Urothelium cell line (cell line): ENCODE measurements at regions not wholly inside any gene's neighbourhood (a gene's known extent, or its start where the extent isn't known, plus 50 kb on each side); places are given as distances from the start of the nearest gene placed in this dataset.
"Not testable (repeated sequence)": the region's sequence is repeated elsewhere in the genome, so short reads cannot be mapped to it uniquely, and the experiment has no call there.

Experiments
- DNase-seq: peaks from one replicate; pipeline ENCODE4 v3.0.0; 2011; ENCODE audit warnings: low spot score, mixed read lengths
- FAIRE-seq: peaks from 2 replicates; lab custom pipeline; 2011; peaks lifted over from hg19 to GRCh38; lab: Jason Lieb, UNC

DNA sequence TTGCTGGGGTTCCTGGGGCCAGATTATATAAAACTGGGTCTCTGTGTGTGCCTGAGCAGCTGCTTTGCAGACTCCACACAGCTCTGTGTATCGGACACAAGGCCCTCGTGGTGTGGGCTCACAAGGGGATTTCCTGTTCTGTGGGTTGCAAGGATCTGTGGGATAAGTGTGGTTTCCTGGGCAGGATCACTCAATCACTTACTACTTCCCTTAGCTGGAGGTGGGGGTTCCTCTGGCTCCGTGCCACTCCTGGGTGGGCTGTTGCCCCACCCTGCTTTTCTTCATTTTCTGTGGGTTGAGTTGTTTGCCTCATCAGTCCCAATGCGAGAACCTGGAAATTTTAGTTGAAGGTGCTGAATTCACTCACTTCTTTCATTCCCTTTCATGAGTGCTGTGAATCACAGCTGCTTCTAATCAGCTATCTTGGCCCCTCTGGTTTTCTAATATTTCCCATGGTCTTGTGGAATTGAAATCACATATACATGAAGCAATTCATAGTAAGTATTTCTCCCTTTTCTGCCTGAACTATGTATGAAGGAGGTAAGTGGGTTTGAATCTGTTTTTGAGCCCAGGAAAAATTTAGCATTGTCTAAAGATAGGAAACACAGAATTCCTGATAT is 196.3 kb downstream of the DCDC2C start:
- FAIRE-seq: no peak
- DNase-seq: no peak

DNA sequence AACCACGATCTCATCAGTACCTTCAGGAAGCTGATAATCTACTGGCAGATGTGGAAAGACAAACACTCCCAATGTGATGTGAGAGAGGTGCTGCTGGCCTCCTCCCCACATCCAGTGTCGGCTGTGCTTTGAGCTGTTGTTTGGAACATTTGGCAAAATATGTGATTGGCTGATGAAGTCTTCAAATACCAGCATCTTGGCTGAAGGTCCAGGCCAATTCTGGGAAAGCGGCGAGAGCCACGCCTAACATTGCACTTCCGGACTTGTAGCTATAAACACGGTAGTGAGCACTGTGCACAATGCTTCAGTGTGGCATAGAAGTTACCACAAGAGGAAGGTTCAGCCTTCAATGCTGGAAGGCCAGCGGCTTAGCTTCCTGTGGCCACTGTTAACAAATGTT is 198.8 kb downstream of the DCDC2C start:
- DNase-seq (no peak), FAIRE-seq (no peak)

DNA sequence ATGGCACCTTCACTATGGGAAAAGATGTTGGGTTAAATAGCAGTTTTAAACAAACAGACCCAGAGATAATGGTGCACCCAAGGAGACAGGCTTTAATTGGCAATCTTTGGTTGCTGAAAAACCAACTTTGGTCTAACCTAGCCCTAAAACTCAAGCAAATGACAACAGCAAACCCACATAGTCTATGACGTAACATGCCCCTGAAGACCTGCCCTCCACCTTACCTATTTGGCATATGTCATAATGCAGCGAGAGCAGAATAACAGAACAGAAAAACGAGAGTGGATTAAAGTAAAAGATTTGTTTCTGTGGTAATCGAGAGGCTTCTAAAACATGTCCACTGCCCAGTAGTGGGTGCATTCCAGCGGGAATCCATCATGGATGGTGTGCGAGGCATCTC is 200.7 kb downstream of the DCDC2C start:
- FAIRE-seq (no peak), DNase-seq (no peak)

DNA sequence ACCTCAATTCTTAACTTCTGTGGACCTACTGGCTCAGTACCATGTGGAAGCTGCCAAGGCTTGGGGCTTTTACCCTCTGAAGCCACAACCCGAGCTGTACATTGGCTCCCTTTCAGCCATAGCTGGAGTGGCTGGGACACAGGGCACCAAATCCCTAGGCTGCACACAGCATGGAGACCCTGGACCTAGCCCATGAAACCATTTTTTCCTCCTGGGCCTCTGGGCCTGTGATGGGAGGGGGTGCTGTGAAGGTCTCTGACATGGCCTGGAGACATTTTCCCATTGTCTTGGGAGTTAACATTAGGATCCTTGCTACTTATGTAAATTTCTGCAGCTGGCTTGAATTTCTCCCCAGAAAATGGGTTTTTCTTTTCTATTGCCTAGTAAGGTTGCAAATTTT is 205.1 kb downstream of the DCDC2C start:
- not testable (repeated sequence) for DNase-seq

DNA sequence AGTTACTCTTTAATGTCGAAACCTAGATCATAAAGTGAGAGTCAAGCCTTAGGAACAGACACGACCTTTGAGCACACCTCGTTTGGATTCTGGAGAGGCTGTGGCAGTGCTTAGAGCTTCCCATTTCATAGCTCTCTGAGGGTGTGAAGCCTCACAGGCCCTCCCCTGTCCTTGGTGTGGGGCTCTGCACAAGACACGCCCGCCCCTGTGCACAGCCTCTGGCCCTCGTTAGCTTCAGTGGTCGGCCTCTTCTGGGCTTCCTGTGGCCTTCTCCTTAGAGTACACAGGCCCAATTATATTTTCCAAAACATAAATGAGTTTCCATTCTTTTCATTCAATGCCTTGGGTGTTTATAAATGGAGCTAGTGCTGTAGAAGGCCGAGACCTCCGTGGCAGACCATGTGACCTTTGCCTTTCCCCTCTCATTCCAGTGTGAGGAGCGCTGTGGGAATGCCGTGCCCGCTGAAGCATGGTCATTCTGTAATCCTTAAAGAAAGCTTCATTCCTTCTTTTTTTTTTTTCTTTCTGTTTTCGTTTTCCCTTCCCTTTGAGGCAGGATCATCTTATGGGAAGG is 208.6 kb downstream of the DCDC2C start:
- FAIRE-seq (no peak), DNase-seq (no peak)

More for the DNA sequence above, 205.1 kb downstream of the DCDC2C start:
- not testable (repeated sequence) for FAIRE-seq

DNA sequence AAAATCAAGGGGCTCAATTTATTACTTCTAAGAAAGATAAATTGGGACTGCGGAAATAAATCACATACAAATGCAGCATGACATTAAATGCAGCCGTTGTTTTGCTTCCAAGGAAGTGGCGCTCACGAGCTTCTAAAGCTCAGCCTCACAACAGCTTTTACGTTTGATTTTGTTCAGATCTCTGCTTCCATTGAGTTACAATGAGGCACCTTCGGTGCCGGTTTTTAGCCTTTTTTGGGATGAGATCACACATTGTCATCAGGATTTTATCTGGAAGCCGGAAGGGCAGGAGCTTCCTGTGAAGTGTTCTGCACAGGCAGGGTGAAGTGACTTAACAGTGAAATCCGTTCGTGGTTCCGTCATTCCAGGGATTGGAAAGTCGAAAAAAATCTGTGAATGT is 209.8 kb downstream of the DCDC2C start:
- FAIRE-seq (no peak), DNase-seq (no peak)

DNA sequence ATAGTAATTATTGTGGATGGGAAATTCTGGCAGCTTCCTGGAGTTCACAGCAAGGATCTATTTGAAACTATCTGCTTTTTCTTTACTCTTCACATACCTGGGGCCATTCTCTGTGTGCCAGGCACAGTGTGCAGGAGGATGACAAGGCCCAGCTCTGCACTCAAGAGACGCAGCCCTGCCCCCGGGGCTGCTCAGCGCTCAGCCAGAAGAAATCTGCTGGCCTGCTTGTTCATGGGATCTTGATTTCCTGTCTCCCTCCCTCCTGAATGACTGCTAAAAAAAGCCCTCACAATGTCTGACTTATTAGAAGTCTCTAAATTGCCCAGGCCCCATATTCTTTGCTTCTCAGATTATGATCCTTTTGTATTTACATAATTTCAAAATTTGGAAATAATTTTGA is 210.9 kb downstream of the DCDC2C start:
- no peak for FAIRE-seq

DNA sequence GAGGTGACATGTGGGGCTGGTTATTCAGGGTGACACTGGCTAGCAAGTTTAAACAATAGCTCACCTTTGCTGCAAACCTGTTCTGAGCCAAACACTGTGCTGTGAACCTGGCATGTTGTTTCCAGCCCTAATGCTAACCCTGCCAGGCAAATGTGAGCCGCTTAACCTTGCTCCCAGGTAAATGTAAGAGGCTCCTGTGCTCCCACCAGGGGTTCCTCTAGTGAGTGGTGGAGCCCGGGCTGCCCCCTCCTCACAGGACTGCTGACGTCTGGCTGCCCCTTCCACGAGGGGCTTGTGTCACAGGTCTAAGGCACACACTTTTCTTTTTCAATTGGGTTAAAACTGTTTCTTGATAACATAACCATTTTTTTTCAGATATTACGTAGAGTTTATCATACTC is 223.7 kb downstream of the DCDC2C start:
- DNase-seq (no peak), FAIRE-seq (no peak)

More for the DNA sequence above, 210.9 kb downstream of the DCDC2C start:
- DNase-seq: no peak

DNA sequence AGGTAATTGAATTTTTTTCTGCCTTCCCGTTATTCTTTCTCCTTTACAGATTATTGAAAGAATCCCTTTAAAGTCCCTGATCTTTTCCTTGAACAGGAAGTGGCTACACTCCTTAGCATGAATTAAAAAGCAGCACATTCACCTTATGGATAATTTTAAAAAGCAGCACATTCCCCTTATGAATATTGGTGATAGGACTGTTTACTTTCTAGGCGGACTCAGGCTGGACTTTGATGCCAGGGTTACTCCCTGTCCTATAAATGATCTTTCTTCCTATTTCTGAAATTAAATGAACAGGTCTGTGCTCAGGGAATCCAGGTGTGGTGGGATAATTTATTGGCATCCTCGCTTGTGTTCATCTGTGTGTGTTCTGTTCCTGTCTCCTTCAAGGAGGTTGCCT is 226.0 kb downstream of the DCDC2C start:
- DNase-seq: no peak
- FAIRE-seq: no peak

DNA sequence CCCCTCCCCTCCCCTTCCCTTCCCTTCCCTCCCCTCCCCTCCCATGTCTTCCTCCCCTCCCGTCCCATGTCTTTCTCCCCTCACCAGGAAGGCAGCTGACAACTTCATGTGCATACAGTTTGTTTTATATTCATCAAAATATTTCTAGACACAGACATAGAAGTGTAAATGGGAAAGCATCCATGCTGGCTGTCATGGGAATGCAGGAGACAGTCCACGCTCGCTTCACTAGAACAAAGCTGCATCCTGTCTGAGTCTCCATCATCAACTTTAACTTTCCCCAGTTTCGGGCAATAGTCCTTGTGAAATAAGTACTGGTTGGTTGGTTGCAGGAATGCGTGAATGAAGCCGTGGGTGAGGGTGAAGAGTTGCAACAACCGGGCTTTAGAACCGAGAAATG is 226.9 kb downstream of the DCDC2C start:
- DNase-seq: no peak
- no peak for FAIRE-seq

DNA sequence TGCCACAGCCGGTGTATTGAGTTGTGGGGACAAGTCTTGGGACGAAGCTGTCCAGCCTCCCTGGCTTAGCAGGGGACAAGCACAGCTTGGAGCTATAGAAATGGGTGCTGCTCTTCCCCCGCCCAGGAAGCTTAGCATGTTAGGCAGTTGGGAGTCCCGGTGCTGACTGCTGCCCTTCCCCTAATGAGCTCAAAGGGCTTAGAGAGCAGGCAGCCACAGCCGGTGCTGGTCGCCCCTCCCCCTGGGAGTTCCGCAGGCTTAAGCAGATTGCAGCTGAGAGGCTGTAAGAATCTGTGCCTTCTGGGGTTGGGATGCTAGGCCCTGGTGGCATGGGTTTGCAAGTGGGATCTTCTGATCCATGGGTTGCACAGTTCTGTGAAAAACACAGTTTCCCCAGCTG is 237.3 kb downstream of the DCDC2C start:
- FAIRE-seq (no peak), DNase-seq (no peak)

DNA sequence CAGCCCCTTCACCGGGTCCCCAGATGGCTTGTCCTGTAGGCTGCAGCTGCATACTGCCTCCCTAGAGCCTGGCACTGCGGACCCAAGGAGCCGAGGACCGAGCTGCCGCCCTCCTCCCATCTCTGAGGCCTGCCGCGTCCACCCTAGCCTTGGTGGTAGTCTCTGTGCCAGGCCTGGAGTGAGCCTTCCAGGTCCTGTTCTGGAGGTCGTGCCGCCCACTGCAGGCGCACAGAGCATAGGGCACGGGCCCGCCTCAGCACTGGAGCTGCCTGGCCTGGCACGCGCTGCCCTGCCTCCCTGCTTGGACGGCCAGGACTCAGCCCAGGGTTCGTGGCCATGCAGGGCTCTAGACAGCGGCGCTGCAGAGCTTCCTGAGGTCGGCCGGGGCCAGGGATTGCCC is 239.5 kb downstream of the DCDC2C start:
- no peak for FAIRE-seq
- DNase-seq: no peak

DNA sequence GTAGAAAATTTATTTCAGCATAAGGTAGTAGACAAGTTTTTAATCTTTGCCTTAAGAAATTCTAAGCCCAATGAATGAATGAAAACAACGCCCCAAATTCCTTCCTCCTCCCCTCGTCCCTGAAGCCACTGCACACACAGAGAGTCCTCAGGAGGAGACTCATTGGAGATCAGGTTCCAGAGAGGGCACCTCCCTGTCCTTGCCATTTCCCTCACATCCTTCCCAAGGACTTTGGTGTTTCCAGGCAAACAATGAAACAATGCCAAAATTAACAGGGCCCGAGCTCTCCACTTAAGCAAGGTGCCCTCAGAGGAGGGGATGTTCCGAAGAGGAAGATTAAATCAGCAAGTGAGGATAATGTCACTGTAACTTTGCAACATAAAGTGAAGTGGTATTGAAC is 240.7 kb downstream of the DCDC2C start:
- DNase-seq (no peak), FAIRE-seq (no peak)

DNA sequence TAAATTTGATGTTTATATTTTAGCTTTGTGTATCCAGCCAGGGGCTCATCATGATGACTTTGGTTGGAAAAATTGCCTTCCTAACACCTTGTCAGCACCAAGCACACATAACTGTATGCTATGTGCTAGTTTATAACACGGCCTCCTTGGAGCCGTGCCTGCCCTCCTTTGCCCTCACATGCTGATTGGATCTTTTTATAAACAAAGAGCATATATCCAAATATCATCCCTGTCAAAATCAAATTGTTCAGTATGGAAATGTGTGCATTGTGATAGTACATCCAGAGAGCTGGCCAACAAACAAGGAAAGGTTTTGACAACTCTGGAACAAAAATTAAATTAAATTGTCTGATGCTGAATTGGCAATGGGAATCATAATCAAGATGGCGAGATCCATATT is 241.5 kb downstream of the DCDC2C start:
- FAIRE-seq (no peak), DNase-seq (no peak)

DNA sequence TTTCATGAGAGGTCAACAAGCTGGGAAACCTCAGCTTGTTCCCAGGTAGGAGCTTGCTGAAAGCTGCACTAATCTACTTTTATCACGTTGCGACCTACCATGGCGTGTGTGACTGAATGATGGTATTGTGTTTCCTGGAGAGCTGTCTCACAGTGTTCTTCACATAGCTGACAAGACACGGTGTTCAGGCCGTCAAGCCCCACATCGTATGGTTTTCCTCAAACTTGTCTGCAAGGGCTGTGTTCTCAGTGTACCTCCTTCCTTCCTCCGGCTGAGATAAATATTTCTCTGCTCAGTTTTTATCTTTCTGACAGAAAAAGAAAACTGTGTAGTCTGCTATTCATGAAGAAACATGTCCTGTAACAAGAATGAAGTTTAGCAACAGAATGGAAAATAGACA is 244.8 kb downstream of the DCDC2C start:
- no peak for FAIRE-seq
- DNase-seq: no peak

DNA sequence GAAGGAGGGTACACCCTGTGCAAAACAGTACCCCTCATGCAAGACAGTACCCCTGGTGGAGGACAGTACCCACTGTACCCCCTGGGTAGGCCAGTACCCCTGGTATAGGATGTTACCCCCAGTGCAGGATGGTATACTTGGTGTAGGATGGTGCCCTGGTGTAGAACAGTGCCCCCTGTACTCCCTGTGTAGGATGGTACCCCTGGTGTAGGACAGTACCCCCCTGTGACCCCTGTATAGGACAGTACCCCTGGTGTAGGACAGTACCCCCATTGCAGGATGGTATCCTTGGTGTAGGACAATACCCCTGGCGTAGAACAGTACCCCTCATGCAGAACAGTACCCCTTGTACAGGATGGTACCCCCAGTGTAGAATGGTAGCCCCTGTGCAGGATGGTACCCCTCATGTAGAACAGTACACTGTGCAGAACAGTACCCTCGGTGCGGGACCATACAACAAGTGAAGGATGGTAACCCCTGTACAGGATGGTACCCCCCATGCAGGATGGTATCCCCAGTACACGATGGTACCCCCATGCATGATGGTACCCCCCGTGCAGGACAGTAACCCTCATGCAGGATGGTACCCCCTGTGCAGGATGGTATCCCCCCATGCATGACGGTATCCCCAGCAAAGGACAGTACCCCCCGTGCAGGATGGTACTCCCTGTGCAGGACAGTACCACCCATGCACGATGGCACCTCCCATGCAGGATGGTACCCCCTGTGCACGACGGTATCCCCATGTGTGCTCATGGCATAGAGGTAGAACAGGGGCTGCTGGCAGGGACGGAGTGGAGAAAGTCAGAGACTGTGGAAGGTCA is 248.0 kb downstream of the DCDC2C start:
- FAIRE-seq (no peak), DNase-seq (no peak)

DNA sequence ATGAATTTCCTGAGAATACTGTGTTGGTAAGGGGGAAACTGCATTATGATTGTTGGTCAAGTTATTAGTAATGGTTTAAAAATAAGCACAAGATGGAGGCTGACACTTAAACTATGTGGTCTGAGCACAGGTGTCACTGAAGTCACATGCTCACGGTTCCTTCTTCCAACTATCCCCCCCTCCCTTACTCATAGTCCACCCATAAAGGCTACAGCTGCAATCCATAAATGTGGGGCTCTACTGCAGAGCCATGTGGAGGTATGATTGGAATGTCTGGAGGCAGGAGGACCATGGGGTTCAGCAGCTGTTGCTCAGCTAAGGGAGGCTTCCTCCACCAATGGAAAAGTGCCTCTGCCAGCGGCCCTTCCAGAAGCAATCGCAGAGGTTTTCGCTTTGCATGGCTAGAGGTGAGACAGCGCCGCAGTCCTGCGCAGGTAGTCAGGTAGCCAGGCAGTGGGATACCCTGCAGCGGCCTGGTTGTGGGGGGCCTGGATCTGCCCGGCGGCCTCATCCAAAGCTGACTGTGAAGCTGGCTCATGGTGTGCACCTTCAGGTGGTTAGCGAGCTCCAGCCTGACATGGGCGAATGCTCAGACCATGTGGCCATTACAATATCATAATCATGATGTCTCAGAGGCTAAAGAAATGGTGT is 249.6 kb downstream of the DCDC2C start:
- FAIRE-seq (no peak), DNase-seq (no peak)

DNA sequence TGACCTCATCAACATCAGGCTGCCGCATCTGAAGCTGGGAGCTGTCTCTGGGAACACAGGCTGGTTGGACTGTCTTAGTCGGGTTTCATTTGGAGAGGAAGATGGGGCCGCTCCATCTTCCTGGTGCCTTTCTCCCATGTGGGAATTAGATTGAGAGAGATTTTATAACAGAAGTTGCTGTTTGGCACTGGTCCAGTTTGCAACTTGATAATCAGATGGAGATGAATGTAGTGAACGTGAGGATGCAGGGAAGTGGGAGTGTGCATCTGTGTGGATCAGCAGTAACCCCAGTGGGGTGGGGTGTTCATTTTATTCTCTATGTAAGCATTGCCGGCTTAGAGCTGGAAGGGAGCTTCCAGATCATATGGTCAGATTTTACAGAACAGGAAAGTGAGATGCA is 250.9 kb downstream of the DCDC2C start:
- no peak for DNase-seq
- no peak for FAIRE-seq

DNA sequence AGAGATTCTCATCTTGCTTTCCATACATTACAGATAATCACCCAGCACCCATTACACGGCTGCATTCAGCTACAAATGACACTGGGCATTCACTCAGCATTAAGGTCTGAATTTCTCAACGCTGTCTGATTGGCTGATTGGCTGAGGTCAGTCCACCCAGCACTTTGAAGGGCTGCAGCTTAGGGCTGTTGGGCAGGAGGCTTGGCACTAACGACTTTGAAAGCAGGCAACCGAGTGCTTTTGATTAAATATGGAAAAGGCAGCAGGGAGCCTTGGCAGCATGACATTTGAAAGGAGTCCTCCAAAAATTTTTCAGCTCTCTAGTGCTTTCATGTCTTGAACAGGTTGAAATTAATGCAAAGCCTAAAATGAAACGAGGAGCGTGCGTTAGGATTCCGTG is 253.0 kb downstream of the DCDC2C start:
- no peak for FAIRE-seq
- DNase-seq: no peak

DNA sequence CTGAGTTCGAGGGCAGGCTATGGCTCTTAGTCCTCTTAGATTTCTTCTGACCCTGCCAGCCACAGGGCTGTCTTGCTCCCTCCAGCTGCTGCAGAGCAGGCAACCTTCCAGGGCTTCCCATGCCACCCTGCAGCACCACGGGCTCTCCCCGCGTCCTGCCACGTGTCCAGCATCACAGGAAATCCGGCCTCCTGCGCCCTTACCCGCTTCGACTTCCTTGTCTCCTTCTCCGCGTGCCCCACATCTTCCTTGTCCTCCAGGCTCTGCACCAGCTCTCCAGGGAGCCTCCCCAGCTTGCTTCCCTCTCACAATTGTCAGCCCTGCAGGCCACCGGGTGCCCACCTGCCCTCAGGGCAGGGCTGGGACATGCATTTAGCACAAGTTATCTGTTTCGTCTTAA is 253.5 kb downstream of the DCDC2C start:
- DNase-seq (no peak), FAIRE-seq (no peak)

DNA sequence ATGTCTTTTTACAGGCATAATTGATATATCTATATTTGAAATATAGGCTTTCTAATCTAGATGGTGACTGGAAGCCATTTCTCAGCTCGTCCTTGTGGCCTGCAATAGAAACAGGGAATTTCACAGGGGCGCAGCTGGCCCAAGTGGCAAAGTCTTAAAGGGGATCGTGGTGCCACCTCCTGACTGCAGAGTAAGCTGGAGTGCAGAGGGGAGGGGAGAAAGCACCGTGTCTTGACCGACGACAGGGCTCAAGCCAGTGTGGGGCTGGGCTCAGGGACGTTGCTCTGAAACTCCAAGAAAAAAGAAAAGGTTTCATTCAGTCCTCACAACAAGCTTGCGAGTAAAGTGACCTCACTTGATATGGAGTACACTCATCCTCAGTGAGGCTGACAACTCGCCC is 255.1 kb downstream of the DCDC2C start:
- FAIRE-seq: no peak
- DNase-seq: no peak

DNA sequence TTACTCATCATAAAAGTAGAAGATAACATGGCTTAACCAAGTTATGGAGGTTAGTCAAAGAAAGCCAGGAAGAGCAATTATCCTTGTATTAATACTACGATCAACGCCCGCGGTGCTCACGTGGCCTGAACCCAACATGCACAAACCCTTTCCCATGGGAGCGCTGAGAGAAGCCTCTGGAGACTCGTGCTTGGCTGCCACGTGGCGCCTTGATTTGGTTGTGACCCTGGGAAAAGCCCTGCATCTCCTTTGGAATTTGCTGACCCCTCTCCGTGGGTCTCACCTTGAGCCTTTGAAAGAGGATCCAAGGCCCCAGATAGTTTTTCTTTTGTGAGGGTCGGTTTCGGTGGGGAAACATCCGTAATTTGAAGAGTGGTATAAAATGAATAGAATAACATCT is 255.6 kb downstream of the DCDC2C start:
- FAIRE-seq: no peak
- no peak for DNase-seq
